Stimulated activated CD4-positive, alpha-beta T cell treated with anti-CD3 and anti-CD28 coated beads, Interleukin-15, amount 100 ng/mL, for 1 hour (primary cell): ENCODE measurements at regions not wholly inside any gene's neighbourhood (a gene's known extent, or its start where the extent isn't known, plus 50 kb on each side); places are given as distances from the start of the nearest gene placed in this dataset.
"Not testable (repeated sequence)": the region's sequence is repeated elsewhere in the genome, so short reads cannot be mapped to it uniquely, and the experiment has no call there.

Experiments
- DNase-seq, 2 donors: peaks; one replicate each; pipeline ENCODE4 v3.0.0-alpha.2; 2020; ENCODE audit warnings: low read depth in 1 of 2, low spot score in 1 of 2

DNA sequence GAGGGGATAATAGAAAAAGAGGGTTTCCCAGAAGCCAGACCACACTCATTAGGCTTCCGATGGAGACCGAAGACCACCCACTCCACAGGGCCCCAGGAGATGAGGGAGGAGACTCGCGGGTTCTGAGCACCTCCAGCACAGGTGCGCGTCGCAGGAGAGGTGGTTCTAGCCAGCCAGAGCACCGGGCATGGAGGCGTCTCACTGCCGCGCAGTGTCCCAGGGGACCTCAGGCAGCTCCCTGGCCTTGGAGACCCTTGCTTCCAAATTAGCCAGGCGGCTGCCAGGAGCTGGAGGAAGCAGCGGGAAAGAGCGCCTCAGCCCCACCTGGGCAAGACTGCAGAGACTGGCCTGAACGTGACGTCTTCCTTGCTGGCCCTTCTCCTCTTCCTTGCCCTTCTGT lies 115.4 kb upstream of the FBXL7 start:
- no peak for DNase-seq

DNA sequence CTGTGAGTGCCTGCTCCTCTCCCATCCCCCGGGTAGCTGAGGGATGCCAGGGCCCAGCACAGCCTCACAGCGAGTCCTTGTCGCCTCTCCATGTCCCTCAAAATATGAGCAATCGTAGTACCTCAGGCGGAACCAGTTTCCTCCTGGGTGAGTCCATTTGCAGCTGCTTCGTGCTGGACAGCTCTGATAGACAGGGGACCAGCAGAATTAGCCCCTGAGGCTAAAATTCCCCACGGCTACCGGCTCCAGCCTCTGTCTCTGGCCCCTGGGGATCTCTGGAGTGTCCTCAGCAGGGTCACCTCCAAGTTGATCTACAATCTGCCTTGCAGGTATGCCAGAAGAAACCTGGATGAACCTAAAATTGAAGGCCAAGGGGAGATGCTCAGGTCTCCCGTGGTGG lies 115.8 kb upstream of the FBXL7 start:
- DNase-seq = no peak

DNA sequence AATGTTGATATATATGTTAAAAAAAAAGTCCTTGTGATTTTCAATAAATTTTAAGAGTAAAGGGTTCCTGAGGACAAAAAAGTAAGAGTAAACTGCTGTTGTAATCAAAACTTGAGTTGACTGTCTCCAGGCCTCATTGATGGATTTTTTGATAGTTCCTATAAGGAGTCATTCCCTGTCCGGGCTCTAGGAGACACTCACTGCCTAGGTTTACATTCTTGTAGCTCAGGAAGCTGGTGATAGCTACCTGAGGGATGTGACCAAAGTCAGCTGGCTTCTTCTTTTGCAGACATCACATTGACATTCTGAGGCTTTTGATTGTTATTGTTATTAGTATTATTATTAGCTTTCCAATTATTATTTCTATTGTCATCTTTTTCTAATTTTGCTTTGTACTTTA lies 116.5 kb upstream of the FBXL7 start:
- DNase-seq = no peak

DNA sequence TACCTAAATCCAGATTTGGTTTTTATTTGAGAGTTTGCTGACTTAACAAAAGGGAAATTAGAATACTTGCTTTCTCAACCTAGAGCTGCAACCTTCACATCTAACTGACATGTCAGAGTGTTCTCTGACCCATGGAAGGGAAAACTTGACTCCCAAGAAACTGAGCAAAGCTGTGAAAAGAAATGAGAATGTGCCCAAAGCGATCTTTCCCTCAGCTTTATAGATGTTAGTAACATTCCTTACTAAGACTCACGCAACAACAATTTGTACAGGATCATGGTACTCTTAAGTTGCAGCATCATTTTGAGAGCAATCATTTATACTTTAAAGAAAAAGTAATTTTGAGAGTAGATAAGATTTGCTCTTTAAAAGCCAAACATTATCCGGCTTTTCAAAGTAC lies 117.0 kb upstream of the FBXL7 start:
- no peak for DNase-seq

DNA sequence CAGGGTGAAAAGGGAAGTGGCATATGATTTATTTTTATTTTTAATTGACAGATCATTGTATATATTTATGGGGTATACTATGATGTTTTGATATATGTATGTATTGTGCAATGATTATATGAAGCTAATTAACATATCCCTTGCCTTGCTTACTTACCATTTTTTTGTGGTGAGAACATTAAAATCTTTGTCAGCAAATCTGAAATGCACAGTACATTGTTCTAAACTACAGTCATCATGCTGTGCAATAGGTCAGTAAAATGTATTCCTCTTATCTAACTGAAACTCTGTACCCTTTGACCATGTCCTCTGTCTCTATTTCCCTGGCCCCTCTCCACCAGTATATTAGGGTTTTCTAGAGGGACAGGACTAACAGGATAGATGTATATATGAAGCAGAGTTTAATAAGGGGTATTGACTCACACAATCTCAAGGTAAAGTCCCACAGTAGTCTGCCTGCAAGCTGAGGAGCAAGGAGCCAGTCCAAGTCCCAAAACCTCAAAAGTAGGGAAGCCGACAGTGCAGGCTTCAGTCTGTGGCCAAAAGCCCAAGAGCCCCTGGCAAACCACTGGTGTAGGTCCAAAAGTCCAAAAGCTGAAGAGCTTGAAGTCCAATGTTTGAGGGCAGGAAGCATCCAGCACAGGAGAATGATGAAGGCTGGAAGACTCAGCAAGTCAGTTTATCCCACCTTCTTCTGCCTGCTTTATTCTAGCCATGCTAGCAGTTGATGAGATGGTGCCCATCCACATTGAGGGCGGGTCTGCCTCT lies 122.2 kb upstream of the FBXL7 start:
- DNase-seq = no peak

DNA sequence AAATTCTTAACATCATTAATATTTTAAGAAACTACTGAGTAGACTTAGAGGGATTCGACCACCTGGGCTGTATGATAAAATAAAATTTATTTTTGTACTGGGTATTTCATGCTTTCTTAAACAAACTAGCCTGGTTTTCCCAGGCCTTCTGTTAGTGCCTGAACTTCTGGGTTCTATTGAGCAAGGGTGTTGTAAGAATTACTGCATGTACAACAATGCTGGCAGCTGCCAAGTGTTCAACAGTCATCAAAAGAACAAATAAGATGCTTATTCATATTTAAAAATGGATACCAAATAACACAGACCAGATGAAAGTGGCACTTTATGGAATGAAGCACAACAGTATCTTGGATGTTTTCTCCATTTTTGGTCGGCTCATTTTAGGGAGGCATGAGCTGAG lies 123.2 kb upstream of the FBXL7 start:
- no peak for DNase-seq

DNA sequence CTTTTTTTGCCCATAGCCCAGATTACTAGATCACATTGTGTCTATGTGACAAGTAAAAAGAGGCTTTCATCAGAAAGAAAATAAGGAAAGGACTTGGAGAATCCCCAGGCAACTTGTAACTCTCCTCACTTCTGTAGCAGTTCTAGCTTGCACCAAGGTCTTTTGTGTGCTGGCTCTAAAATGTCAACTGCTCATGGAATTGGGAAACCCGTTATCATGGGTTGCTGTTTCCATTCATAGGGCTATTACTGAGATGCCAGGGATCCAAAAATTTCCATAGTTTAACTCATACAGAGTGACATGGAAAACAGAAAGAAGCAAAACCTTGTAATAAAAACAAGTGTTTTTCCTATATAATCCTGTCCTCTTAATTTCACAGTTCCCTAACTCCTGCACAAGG lies 123.9 kb upstream of the FBXL7 start:
- DNase-seq = no peak

DNA sequence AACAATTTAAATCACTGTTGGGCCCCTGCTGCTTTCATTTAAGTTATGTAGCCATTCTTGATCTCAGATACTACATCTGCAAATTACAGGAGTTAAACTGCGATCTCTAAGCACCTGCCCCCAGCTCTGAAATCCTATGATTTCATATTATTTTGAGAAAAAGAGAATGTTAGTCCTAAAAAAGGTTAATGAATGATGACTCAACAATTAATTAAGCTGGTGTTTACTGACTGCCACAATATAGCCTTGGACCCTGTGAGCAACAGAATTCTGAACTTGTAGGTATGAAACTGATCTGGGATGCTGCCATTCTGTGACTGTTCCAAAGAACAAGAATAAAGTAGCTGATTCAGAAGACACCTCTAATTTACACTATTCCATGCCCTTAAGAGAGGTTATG lies 124.4 kb upstream of the FBXL7 start:
- no peak for DNase-seq

DNA sequence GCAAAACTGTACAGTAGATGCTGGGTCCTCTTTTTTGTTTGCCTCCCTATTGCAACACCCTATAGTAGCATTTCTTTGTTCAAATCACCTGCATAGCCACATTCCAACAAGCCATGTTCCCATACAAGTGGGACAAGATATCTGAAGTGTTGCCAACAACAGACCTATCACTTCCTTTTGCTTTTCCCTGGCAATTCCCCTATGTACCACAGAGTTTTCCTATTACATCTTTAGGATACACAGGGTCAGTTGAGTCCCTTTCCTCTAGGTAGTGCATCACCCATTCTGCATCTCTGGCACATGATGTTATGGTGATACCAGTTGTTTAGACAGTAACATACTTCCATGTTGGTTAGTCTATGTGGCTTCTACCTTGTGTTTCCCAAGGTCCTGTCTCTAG lies 125.1 kb upstream of the FBXL7 start:
- DNase-seq = no peak

DNA sequence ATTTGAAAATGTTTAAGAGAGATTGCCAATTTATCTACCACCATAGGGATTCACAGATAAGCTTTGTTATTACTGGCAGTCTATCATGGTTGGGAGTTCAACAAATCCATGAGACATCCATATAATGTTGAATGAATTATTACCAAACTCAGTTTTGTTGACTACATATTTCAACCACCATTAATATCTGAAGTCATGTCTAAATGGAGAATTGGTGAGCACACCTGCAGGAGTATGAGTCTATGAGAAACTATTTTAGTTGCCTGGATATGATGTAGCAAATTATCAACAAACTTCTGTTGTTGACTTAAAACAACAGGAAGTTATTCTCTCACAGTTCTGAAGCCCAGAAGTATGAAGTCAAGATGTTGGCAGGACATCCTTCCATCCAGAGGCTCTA lies 126.8 kb upstream of the FBXL7 start:
- no peak for DNase-seq

DNA sequence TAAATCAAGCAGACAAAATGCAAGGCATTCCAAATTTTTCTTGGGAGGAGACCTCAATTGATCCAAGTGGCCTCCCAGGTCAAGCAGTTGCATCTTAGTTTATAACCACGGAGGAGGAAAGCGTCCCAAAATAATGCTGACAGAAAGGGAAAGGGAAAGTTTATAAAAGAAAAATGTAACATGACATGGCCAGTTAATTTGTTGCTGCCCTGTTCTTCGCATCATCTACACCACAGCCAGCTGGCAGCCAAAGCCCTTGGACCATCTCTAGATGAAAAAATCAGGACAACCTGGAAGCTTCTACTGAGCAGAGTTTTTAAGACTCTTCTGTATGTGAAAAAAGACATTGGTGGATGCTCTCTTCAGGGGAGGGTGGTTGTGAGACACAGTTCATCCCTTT lies 128.8 kb upstream of the FBXL7 start:
- DNase-seq = no peak

DNA sequence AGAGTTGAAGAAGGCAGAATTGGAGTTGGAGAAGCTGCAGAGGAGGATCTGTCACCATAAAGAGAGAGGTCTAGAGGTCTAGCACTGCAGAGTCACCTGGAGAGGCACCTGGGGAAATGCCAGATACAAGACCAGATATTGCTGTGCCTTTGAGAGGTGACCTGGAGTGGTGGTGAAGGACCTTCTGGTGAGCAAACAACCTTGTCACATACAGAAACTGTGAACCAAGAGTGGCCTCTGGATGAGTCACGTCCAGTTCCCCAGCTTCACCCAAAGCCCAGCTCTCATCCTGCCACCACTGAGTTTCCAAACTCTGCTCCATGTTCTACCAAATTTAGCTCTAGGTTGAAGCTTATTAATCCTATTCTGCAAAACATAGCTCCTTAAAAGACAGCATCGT lies 131.1 kb upstream of the FBXL7 start:
- DNase-seq = no peak

DNA sequence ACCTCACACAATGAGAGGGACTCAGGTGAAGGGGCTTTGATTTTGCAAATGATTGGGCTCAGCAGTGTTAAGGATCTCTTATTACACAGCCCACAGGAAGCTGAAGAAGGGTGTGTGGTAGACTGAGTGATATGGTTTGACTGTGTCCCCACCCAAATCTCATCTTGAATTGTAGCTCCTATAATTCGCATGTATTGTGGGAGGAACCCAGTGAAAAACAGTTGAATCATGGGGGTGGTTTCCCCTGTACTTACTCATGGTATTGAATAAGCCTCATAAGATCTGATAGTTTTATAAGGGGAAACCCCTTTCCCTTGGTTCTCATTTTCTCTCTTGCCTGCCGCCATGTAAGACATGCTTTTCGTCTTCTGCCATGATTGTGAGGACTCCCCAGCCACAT lies 132.5 kb upstream of the FBXL7 start:
- no peak for DNase-seq

DNA sequence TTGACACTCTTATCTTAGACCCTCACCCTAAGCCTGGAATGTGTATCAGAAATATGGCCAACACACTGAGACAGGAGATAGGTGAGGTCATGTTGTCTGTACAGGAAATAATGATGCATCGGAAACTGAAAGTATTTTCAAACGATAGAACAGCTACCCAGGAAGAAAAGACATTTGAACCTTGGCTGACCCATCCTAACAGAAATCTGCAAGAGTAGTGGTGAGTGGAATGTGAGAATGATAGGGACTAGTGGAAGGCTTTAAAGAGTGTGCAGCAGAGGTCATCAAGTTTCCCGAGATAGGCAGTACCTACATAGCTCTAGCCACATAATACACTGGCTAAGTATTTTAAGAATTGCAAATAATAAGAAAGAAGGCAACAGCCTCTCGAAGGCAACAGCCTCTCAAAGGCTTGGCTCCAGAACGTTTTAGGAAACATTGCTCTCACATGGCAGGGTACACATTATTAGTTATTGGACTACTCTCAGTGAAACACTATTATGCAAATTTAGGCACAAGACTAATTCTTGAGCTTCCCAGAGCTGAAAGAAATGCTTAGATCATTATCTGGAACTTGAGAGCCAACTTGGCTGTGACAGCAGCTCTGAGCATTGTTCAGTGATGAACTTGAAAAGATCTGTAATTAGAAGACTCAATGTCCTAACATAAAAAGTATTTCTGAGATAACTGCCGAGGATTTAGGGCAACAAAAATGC lies 133.1 kb upstream of the FBXL7 start:
- no peak for DNase-seq

DNA sequence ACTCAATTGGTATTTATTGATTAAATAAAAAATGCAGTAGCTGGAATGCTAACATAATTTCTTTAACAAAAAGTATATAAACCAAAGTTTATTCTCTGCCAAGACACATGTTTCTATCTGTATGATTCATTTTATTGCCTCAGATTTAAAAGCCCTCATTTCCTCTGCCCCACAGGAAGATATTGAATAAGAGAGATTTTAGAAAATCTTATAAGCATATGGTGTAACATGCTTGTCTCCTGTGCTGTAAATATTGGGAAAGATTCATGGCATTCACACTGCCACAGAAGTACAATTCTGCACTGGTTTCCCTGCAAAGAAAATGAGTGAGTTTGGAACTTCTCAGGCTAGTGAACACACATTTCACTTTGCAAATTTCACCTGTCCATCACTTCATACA lies 134.9 kb upstream of the FBXL7 start:
- no peak for DNase-seq

DNA sequence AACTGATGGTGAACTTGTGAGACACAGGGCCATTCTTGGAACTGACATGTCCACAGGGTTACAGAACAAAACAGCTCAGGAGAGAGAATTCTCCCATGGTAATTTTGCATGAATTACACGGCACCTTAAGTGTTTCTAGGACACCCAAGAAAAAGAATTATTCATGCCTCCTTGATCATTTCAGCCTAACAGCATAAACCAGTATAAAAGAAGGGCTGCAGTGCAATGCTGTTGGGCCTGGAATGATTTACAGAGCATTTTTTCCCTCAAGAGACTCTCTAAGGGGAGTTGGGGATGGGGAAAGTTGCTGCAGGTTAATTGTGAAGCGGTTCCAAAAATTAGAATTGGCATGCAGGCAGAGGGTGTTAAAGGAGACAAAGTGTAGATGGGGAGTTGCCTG lies 136.4 kb upstream of the FBXL7 start:
- DNase-seq = no peak

DNA sequence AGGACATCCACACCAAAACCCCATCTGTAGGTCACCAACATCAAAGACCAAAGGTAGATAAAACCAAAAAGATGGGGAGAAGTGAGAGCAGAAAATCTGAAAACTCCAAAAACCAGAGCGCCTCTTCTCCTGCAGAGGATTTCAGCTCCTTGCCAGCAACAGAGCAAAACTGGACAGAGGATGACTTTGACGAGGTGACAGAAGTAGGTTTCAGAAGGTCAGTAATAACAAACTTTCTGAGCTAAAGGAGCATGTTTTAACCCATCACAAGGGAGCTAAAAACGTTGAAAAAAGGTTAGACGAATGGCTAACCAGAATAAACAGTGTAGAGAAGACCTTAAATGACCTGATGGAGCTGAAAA lies 142.9 kb upstream of the FBXL7 start:
- DNase-seq = not testable (repeated sequence)

DNA sequence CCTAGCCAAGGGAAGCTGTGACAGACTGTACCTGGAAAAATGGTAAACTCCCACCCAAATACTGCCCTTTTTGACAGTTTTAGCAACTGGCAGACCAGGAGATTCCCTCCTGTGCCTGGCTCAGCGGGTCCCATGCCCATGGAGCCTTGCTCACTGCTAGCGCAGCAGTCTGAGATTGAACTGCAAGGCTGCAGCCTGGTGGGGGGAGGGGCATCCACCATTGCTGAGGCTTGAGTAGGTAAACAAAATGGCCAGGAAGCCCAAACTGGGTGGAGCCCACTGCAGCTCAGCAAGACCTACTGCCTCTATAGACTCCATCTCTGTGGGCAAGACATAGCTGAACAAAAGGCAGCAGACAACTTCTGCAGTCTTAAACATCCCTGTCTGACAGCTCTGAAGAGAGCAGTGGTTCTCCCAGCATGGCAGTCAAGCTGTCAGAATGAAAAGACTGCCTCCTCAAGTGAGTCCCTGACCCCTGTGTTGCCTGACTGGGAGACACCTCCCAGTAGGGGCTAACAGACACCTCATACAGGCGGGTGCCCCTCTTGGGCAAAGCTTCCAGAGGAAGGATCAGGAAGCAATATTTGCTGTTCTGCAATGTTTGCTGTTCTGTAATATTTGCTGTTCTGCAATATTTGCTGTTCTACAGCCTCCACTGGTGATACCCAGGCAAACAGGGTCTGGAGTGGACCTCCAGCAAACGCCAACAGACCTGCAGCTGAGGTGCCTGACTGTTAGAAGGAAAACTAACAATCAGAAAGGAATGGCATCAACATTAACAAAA lies 143.5 kb upstream of the FBXL7 start:
- not testable (repeated sequence) for DNase-seq

DNA sequence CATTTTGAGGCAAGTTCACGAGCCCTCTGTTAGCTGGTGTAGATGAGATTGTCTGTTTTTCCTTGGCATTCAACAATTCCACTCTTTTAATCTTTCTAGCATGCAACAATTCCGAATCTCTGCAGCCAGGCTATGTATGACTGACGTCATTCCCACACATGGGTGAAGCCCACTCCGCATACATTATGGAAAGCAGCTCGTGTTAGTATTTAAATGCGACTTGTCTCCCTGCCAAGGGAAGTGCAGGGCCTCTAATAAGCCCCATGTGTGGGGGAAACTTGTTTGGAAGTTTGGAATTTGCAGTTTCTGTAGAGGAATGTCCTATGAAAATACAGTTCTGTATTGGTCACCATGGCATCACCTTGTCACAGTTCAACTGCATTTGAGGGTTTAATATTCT lies 146.0 kb upstream of the FBXL7 start:
- no peak for DNase-seq

DNA sequence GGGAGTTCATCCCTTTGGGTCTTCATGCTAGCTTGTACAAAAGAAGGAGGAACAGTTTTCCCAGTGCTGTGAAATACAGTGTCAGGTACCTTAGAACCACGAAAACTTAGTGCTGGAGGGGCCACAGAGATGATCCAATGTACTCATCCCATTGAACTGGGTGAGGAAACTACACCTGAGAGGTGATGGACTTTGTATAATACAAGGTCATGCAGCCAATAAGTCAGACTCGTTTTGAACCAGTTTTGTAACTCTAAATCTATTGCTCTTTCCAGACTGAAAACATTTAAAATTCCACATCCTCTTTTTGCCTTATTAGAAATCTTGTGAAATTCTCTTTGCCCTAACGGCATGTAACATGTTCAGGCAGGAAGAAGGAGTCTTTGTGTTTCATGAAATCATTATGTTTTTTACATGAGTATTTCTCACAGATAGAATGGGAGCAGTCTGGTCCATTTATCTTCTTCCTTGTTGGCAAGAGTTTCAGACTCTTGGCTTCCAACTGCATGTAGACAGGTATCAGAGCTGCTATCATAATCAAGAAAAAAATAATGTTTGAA lies 146.8 kb upstream of the FBXL7 start:
- no peak for DNase-seq

DNA sequence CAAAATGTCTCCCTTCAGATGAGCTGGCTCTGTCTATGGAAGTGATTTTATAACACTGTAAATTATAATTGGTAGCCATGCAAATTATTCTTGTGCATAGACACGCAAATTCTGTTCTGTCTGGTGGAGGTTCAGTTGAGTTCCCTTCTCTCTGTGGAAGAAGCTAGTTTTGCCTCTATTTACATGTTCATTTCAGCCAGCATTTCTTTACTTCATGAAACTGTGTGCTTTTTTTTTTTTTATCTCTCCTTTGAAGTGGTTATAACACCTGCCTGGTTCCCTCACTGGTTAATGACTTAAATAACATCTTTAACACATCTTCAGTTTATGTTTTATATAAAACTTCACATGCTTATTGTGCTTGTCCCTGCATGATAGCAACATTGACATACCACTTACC lies 149.4 kb upstream of the FBXL7 start:
- no peak for DNase-seq

DNA sequence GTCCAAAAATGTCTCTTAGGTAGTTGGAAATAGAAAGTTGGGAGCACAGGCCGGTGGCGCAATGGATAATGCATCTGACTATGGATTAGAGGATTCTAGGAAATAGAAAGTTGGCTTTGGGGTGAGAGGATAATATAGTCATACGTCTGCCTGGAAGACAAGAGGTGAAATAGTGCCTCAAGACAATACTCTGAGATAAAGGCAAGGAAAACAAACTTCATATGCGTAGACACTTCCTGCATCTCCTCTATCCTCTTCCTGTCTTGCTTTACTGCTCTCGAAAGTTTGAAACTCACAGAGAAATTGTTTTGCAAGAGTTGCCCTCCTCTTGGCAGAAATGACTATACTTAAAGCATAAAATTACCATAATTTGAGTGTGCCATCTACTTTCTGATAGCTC lies 153.2 kb upstream of the FBXL7 start:
- no peak for DNase-seq
